IMR-90 (cell line): ENCODE measurements at regions not wholly inside any gene's neighbourhood (a gene's known extent, or its start where the extent isn't known, plus 50 kb on each side); places are given as distances from the start of the nearest gene placed in this dataset.

Experiments used
- ATAC-seq: fragments of 200-7000 bp; cut with Tn5 transposase; 2 replicates; pipeline ENCODE4 v1.9.1; 2020; ENCODE audit warnings: low read depth, mild to moderate bottlenecking, moderate library complexity
- BruUV-seq: library from RNA; stranded (reverse); fragments of 400-500 nt; replicated peaks from 2 replicates; lab custom pipeline; 2021; lab: Mats Ljungman, UMichigan
- CTCF ChIA-PET: fragments of 300-600 bp; formaldehyde crosslinking; extraction: SDS; loops from one replicate; lab custom pipeline; 2021; ENCODE audit warnings: antibody characterized with exemption; lab: Yijun Ruan, JAX
- POLR2A ChIA-PET: fragments of 300-600 bp; sonication (Branson Sonifier 250); formaldehyde crosslinking; loops from one replicate; lab custom pipeline; 2022; ENCODE audit warnings: antibody characterized with exemption; ENCODE audit not compliant: unreplicated experiment; lab: Charles Lee
- DNase-seq: peaks from one replicate; pipeline ENCODE4 v3.0.0; 2013
- H2AFZ ChIP-seq: replicated peaks from 2 replicates; pipeline ENCODE3; 2013; ENCODE audit warnings: low read length, mild to moderate bottlenecking; ENCODE audit not compliant: poor library complexity
- H2AK5ac ChIP-seq: 2 replicates; pipeline ENCODE4 v1.6.1; 2013; ENCODE audit warnings: low read depth, low read length, inconsistent platforms
- H2AK9ac ChIP-seq: replicated peaks from 2 replicates; pipeline ENCODE3; 2013; ENCODE audit warnings: mild to moderate bottlenecking, low read depth, low read length, moderate library complexity; ENCODE audit not compliant: poor library complexity
- H2BK120ac ChIP-seq: 2 replicates; pipeline ENCODE4 v1.6.1; 2013; ENCODE audit warnings: low read depth, low read length, inconsistent platforms
- H2BK15ac ChIP-seq: 3 replicates; pipeline ENCODE4 v1.6.1; 2013; ENCODE audit warnings: low read depth, low read length, inconsistent platforms
- H2BK20ac ChIP-seq: 2 replicates; pipeline ENCODE4 v1.6.1; 2013; ENCODE audit warnings: low read depth, mild to moderate bottlenecking, inconsistent platforms, low read length, moderate library complexity
- H2BK5ac ChIP-seq: 2 replicates; pipeline ENCODE4 v1.6.1; 2013; ENCODE audit warnings: mild to moderate bottlenecking, low read depth, low read length, inconsistent platforms; ENCODE audit not compliant: poor library complexity, severe bottlenecking
- H3K14ac ChIP-seq: replicated peaks from 2 replicates; pipeline ENCODE4 v1.6.1; 2013; ENCODE audit warnings: low read depth, low read length, inconsistent platforms
- H3K18ac ChIP-seq: 2 replicates; pipeline ENCODE4 v1.6.1; 2013; ENCODE audit warnings: low read depth, low read length, control low read depth
- H3K23ac ChIP-seq: 2 replicates; pipeline ENCODE4 v1.6.1; 2013; ENCODE audit warnings: low read depth, low read length, inconsistent platforms
- H3K27ac ChIP-seq: 2 replicates; pipeline ENCODE4 v1.5.1; 2013; ENCODE audit warnings: mild to moderate bottlenecking, control low read depth, low read length; ENCODE audit not compliant: insufficient read depth
- H3K27me3 ChIP-seq: 2 replicates; pipeline ENCODE4 v1.6.1; 2013; ENCODE audit warnings: low read length; ENCODE audit not compliant: control insufficient read depth, insufficient read depth
- H3K36me3 ChIP-seq: 2 replicates; pipeline ENCODE4 v1.6.1; 2013; ENCODE audit warnings: low read length, mixed read lengths; ENCODE audit not compliant: control insufficient read depth, insufficient read depth
- H3K4ac ChIP-seq: 2 replicates; pipeline ENCODE4 v1.6.1; 2013; ENCODE audit warnings: low read depth, low read length, inconsistent platforms
- H3K4me1 ChIP-seq: 2 replicates; pipeline ENCODE4 v1.6.1; 2013; ENCODE audit warnings: low read length, mixed read lengths; ENCODE audit not compliant: control insufficient read depth, insufficient read depth
- H3K4me2 ChIP-seq: 2 replicates; pipeline ENCODE4 v1.6.1; 2013; ENCODE audit warnings: low read depth, mild to moderate bottlenecking, control low read depth, low read length, moderate library complexity
- H3K4me3 ChIP-seq: 2 replicates; pipeline ENCODE4 v1.5.1; 2013; ENCODE audit warnings: low read depth, mild to moderate bottlenecking, control low read depth, low read length, moderate library complexity; ENCODE audit not compliant: insufficient read depth
- H3K56ac ChIP-seq: 2 replicates; pipeline ENCODE4 v1.6.1; 2013; ENCODE audit warnings: low read length, inconsistent platforms; ENCODE audit not compliant: insufficient read depth; ENCODE audit errors: extremely low read depth
- H3K79me1 ChIP-seq, 2 experiments: 2 replicates each; pipeline ENCODE4 v1.6.1; 2013; ENCODE audit warnings: low read length in 2 of 2, inconsistent platforms in 1 of 2, low read depth in 1 of 2
- H3K9ac ChIP-seq: 2 replicates; pipeline ENCODE4 v1.6.1; 2013; ENCODE audit warnings: low read depth, low read length, control low read depth
- H3K9me1 ChIP-seq: 2 replicates; pipeline ENCODE4 v1.6.1; 2013; ENCODE audit warnings: low read length, inconsistent platforms; ENCODE audit not compliant: insufficient read depth
- H3K9me3 ChIP-seq: 2 replicates; pipeline ENCODE4 v1.6.1; 2013; ENCODE audit warnings: low read length; ENCODE audit not compliant: control insufficient read depth, insufficient read depth
- H4K20me1 ChIP-seq: 2 replicates; pipeline ENCODE4 v1.6.1; 2013; ENCODE audit warnings: low read length, inconsistent platforms; ENCODE audit not compliant: insufficient read depth
- H4K5ac ChIP-seq: 2 replicates; pipeline ENCODE4 v1.6.1; 2013; ENCODE audit warnings: mild to moderate bottlenecking, low read depth, low read length, control low read depth
- H4K8ac ChIP-seq, 2 experiments: 2 replicates each; pipeline ENCODE4 v1.6.1; 2013; ENCODE audit warnings: low read depth in 2 of 2, low read length in 2 of 2, control low read depth in 1 of 2, inconsistent platforms in 1 of 2
- H4K91ac ChIP-seq: 2 replicates; pipeline ENCODE4 v1.6.1; 2013; ENCODE audit warnings: low read depth, low read length, inconsistent platforms; ENCODE audit not compliant: insufficient read depth
- BHLHE40 ChIP-seq: fragments of 150-350 bp; IDR thresholded peaks from 2 replicates; pipeline ENCODE4 v1.6.1; 2016; ENCODE audit warnings: mild to moderate bottlenecking, low read depth, low read length
- CEBPB ChIP-seq: IDR thresholded peaks from 2 replicates; pipeline ENCODE4 v1.6.1; 2012; ENCODE audit warnings: low read depth, low read length, improper control_type of control experiment
- CHD1 ChIP-seq: IDR thresholded peaks from 2 replicates; pipeline ENCODE4 v1.6.1; 2012; ENCODE audit warnings: low read depth, low read length, improper control_type of control experiment
- MAFK ChIP-seq: IDR thresholded peaks from 2 replicates; pipeline ENCODE4 v1.6.1; 2012; ENCODE audit warnings: low read depth, low read length, improper control_type of control experiment
- MAZ ChIP-seq: IDR thresholded peaks from 2 replicates; pipeline ENCODE4 v1.6.1; 2012; ENCODE audit warnings: low read depth, mild to moderate bottlenecking, low read length, improper control_type of control experiment, moderate library complexity, borderline replicate concordance
- MXI1 ChIP-seq: IDR thresholded peaks from 2 replicates; pipeline ENCODE4 v1.6.1; 2012; ENCODE audit warnings: low read depth, mild to moderate bottlenecking, low read length, moderate library complexity, borderline replicate concordance
- NFE2L2 ChIP-seq: fragments of 150-350 bp; IDR thresholded peaks from 2 replicates; pipeline ENCODE4 v1.6.1; 2016; ENCODE audit warnings: low read depth, mild to moderate bottlenecking, low read length
- POLR2A ChIP-seq: IDR thresholded peaks from 2 replicates; pipeline ENCODE4 v1.6.1; 2012; ENCODE audit warnings: mild to moderate bottlenecking, low read depth, low read length
- RAD21 ChIP-seq: IDR thresholded peaks from 2 replicates; pipeline ENCODE4 v1.6.1; 2012; ENCODE audit warnings: low read length, improper control_type of control experiment
- RFX5 ChIP-seq: IDR thresholded peaks from 2 replicates; pipeline ENCODE4 v1.8.0; 2012; ENCODE audit warnings: low read depth, mild to moderate bottlenecking, low read length, moderate library complexity
- SMC3 ChIP-seq: fragments of 150-350 bp; IDR thresholded peaks from 2 replicates; pipeline ENCODE4 v1.6.1; 2016; ENCODE audit warnings: low read depth, mild to moderate bottlenecking, antibody characterized with exemption, low read length, moderate library complexity
- WGBS, 2 experiments: methylation state at CpG; one replicate each; pipeline versions ENCODE4 v1.1.5 to v1.1.7; 2013; ENCODE audit warnings: missing lambda C conversion rate in 2 of 2; ENCODE audit not compliant: insufficient read length in 1 of 2; ENCODE audit errors: extremely low coverage in 2 of 2; 5-methylcytosine and 5-hydroxymethylcytosine counted together
- dilution Hi-C: fragments of 300-500 bp; cut with HindIII; formaldehyde crosslinking; loops from one replicate; pipeline ENCODE4 v1.14.3; 2018; ENCODE audit warnings: low sequenced_read_pairs; ENCODE audit not compliant: unreplicated experiment
- in situ Hi-C: fragments of 300-500 bp; cut with MboI; formaldehyde crosslinking; loops from 3 replicates; pipeline ENCODE4 v1.14.3; 2019; ENCODE audit warnings: low sequenced_read_pairs, inconsistent platforms, mixed read lengths
- intact Hi-C: fragments of 100-400 bp; cut with micrococcal nuclease; formaldehyde crosslinking; loops from 2 replicates; pipeline ENCODE4 v1.10.0; 2022
- TF ChIP-seq, protein P1 (sequence below): conservative IDR thresholded peaks from 2 replicates; pipeline ENCODE4 v1.5.1; 2012; ENCODE audit warnings: mild to moderate bottlenecking, low read depth, low read length, improper control_type of control experiment
- TF ChIP-seq, protein P2 (sequence below): fragments of 150-350 bp; IDR thresholded peaks from 2 replicates; pipeline ENCODE4 v1.6.1; 2016; ENCODE audit warnings: low read depth, mild to moderate bottlenecking, low read length, moderate library complexity, borderline replicate concordance

DNA sequence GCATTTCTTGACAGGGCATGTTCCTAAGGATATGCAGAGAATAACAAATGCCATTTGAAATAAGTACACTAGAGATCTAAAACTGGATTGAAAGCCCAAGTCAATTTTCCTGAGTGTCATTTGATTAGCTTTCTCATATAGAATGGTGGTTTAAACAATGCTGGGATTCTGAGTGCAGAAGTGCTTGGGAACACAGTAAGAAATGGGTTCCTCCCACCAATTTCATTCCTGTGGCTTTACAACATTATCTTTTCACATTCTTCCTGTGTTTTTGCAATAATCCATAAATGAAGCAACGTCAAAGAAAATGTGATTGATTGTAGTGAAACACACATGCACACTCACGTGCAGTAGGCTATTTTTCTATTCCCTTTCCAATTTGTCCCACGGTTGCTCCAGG lies 1858.4 kb upstream of the PIK3C3 start:
- H4K91ac ChIP-seq: no peak overlapping the region

More for the DNA sequence above, 1858.4 kb upstream of the PIK3C3 start:
- Histone ChIP-seq H3K79me1 (no peaks in the 10 kb centered on the region), H3K23ac (no peak overlapping the region), H2AK9ac (no peak overlapping the region), H2AFZ (no peak overlapping the region), H3K9me3 (no peaks in the 10 kb centered on the region), H3K4ac (no peak overlapping the region), H4K20me1 (no peaks in the 10 kb centered on the region), H3K56ac (no peak overlapping the region), H3K4me2 (no peak overlapping the region), H3K36me3 (no peaks in the 10 kb centered on the region), H3K9me1 (no peaks in the 10 kb centered on the region), H2BK5ac (no peak overlapping the region), H3K4me1 (no peaks in the 10 kb centered on the region), H2BK120ac (no peak overlapping the region), H3K9ac (no peak overlapping the region), H4K8ac (no peak overlapping the region), H3K14ac (no peak overlapping the region), H2AK5ac (no peak overlapping the region), H3K4me3 (no peak overlapping the region), H3K27ac (no peak overlapping the region), H3K18ac (no peak overlapping the region), H2BK20ac (no peak overlapping the region), H4K5ac (no peak overlapping the region), H3K27me3 (no peaks in the 10 kb centered on the region), H2BK15ac (no peak overlapping the region)
- dilution Hi-C loops (no loop called here), intact Hi-C loops (no loop called here), in situ Hi-C loops (no loop called here)
- no CpG with 5 or more reads among the region's 3 CpGs for WGBS, 2 experiments
- CTCF ChIA-PET: no interaction called here
- no peak for DNase-seq
- BruUV-seq: no TSS peak
- no peak for ATAC-seq
- POLR2A ChIA-PET: no interaction called here
- TF ChIP-seq, protein P1, sequence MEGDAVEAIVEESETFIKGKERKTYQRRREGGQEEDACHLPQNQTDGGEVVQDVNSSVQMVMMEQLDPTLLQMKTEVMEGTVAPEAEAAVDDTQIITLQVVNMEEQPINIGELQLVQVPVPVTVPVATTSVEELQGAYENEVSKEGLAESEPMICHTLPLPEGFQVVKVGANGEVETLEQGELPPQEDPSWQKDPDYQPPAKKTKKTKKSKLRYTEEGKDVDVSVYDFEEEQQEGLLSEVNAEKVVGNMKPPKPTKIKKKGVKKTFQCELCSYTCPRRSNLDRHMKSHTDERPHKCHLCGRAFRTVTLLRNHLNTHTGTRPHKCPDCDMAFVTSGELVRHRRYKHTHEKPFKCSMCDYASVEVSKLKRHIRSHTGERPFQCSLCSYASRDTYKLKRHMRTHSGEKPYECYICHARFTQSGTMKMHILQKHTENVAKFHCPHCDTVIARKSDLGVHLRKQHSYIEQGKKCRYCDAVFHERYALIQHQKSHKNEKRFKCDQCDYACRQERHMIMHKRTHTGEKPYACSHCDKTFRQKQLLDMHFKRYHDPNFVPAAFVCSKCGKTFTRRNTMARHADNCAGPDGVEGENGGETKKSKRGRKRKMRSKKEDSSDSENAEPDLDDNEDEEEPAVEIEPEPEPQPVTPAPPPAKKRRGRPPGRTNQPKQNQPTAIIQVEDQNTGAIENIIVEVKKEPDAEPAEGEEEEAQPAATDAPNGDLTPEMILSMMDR: no peak
- TF ChIP-seq MAFK: no peak
- no peak for TF ChIP-seq CEBPB
- TF ChIP-seq POLR2A: no peak
- TF ChIP-seq RAD21: no peak
- no peak for TF ChIP-seq MAZ
- no peak for TF ChIP-seq SMC3
- no peak for TF ChIP-seq CHD1
- TF ChIP-seq MXI1: no peak
- TF ChIP-seq RFX5: no peak
- TF ChIP-seq, protein P2, sequence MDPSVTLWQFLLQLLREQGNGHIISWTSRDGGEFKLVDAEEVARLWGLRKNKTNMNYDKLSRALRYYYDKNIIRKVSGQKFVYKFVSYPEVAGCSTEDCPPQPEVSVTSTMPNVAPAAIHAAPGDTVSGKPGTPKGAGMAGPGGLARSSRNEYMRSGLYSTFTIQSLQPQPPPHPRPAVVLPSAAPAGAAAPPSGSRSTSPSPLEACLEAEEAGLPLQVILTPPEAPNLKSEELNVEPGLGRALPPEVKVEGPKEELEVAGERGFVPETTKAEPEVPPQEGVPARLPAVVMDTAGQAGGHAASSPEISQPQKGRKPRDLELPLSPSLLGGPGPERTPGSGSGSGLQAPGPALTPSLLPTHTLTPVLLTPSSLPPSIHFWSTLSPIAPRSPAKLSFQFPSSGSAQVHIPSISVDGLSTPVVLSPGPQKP: no peak
- TF ChIP-seq BHLHE40: no peak
- no peak for TF ChIP-seq NFE2L2
